AG09309 (cell line): ENCODE measurements at regions not wholly inside any gene's neighbourhood (a gene's known extent, or its start where the extent isn't known, plus 50 kb on each side); places are given as distances from the start of the nearest gene placed in this dataset.

Experiments used
- DNase-seq: peaks from one replicate; pipeline ENCODE4 v3.0.0-alpha.2; 2010; ENCODE audit warnings: low read depth
- H3K4me3 ChIP-seq: 2 replicates; pipeline ENCODE4 v1.5.1; 2011; ENCODE audit warnings: mild to moderate bottlenecking, low read depth, low read length, moderate library complexity; ENCODE audit not compliant: control insufficient read depth
- TF ChIP-seq, protein P1 (sequence below): IDR thresholded peaks from 2 replicates; pipeline ENCODE4 v1.5.1; 2011; ENCODE audit warnings: mild to moderate bottlenecking, low read depth, low read length, inconsistent platforms; ENCODE audit not compliant: insufficient read depth, control insufficient read depth; ENCODE audit errors: missing control alignments

DNA sequence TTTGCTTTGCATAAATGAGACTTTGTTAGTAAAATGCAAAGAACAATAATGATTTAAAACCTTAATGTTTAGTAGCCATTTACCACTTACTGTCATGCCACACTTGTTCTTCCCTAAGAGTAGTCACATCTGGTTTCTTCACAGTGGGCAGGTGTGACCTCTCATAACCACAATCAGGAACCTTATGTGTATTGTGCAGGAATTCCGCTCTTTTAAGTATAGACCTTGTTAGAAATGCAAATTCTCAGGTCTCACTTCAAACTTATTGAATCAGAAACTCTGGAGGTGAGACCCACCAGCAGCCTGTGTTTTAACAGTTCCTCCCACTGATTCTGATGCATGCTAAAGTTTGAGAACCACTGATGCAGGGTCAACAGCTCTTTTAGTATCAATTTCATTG, 518.8 kb upstream of the MEX3C start:
- no peak overlapping the region for H3K4me3 ChIP-seq
- DNase-seq: no peak
- TF ChIP-seq, protein P1, sequence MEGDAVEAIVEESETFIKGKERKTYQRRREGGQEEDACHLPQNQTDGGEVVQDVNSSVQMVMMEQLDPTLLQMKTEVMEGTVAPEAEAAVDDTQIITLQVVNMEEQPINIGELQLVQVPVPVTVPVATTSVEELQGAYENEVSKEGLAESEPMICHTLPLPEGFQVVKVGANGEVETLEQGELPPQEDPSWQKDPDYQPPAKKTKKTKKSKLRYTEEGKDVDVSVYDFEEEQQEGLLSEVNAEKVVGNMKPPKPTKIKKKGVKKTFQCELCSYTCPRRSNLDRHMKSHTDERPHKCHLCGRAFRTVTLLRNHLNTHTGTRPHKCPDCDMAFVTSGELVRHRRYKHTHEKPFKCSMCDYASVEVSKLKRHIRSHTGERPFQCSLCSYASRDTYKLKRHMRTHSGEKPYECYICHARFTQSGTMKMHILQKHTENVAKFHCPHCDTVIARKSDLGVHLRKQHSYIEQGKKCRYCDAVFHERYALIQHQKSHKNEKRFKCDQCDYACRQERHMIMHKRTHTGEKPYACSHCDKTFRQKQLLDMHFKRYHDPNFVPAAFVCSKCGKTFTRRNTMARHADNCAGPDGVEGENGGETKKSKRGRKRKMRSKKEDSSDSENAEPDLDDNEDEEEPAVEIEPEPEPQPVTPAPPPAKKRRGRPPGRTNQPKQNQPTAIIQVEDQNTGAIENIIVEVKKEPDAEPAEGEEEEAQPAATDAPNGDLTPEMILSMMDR: no peak

DNA sequence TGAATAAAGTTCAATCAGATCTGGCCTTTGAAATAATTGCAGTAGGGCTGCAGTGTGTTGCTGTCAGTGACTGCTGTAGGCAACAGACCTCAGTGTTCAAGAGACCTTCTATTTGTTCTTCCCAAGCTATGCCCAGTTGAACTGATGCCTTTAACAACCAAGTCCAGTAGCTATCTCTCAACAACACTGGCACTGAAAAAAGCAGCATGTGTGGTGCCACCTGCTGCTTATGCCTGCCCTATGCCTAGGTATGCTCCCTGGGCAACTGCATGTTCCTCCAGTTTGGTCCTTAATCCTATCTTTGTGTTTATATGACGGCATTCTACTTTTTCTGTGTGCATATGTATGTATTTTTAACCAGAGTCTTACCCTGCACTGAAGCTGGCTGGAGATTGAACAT, 523.9 kb upstream of the MEX3C start:
- no peak overlapping the region for H3K4me3 ChIP-seq
- TF ChIP-seq, protein P1: no peak
- DNase-seq: no peak

DNA sequence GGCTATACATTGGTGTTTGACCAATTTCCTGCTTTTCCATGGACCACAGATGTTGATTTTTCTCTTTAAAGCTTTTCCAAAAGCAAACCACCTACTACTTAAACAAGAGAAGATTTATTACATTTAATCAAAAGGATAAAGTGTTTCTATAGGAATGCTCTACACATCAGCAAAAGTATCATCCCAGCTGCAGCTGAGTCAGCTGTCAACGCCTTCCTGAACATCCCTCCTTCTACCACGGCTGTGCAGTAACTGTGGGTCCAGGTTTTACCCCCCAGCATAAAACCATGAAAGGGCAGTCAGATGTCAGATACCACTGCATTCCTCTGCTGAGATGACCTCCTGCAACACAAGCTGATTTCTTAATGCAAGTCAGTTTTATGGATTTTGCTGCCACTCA, 524.5 kb upstream of the MEX3C start:
- no peak for DNase-seq
- no peak overlapping the region for H3K4me3 ChIP-seq
- TF ChIP-seq, protein P1: no peak

DNA sequence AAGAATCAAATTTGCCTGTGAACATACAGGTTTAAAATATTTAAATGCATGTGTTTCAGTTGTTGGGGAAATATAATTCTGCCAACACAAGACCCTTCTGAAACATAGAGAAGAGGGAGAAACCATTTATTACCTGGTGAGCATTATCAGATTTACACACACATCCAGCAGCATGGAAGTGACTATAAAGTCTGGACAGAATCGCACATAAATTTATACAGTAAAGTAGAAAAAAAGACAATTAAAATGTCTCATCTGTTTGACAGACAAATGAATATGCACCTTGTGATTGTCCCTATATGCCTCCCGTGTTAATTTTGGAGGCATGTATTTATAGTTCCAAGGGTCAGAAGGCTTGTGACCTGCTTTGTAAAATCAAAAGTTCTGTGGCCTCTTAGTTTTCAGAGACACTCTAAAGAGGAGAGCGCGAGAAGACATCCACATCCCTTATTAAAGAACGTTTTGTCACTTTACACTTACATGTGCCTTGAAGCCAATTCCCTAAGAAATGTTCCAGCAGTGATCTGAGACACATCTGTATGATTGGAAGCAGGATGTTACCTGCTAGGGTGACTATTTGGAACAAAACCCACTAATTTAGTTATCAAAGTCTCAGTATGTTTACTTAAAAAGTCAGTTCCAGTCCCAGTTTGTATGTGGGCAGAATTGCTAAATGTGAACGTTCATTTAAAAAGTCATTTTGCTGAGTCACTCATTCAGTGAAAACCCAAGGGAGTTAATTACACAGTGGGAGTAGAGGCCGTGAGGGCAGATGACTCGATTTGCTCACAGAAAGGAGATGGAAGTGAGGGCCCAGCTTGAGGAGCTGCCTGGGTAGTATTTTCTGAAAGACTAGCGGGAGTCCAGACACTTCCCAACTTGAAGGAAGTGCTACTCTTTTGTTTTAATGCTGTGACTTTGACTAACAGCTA, 527.6 kb upstream of the MEX3C start:
- no peak for DNase-seq
- no peak overlapping the region for H3K4me3 ChIP-seq
- TF ChIP-seq, protein P1: no peak

DNA sequence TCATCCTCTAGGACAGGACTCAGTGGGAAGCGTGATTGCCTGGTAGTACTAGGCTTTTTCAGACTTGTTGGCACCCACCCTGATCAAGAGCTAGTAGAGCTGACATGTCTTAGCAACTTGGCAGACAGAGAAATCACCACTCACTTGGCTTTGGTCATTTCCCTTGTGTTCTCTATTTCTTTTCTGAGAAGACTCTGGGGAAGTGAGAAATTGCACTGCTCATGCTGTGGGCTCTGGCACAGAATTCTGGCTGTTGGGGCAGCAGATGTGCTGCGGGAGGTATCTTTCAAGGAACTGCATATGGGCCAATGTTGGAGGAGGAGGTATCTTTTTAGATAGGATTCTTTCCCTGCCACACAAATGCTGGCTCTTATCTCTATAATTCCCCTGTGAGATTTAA, 529.1 kb upstream of the MEX3C start:
- H3K4me3 ChIP-seq: no peak overlapping the region
- DNase-seq: no peak
- TF ChIP-seq, protein P1: no peak

DNA sequence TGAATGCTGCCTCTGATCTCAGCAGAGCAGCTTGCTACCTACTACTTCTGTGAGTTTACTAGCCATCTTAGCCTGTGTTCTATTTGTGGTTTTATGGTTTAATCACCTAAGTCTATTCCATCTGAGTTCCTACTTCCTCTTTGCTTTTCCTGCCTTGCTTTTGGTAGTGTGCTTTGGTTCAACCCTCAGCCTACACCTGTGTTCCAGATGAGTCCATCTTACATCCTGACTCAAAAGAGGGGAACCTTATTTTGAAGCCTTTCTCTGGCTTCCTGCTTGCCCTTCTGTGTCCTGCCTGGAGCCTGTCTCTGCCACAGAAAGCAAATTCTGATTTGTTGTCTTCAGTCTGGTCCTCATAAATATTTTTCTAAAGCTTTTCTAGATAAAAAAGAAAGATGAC, 530.3 kb upstream of the MEX3C start:
- H3K4me3 ChIP-seq: no peak overlapping the region
- TF ChIP-seq, protein P1: no peak
- no peak for DNase-seq
